Superior temporal gyrus (tissue), 1 donor: ENCODE measurements at regions not wholly inside any gene's neighbourhood (a gene's known extent, or its start where the extent isn't known, plus 50 kb on each side); places are given as distances from the start of the nearest gene placed in this dataset.

Source experiments
- DNase-seq: peaks from one replicate; pipeline ENCODE4 v3.0.0-alpha.2; 2016; ENCODE audit errors: extremely low spot score

DNA sequence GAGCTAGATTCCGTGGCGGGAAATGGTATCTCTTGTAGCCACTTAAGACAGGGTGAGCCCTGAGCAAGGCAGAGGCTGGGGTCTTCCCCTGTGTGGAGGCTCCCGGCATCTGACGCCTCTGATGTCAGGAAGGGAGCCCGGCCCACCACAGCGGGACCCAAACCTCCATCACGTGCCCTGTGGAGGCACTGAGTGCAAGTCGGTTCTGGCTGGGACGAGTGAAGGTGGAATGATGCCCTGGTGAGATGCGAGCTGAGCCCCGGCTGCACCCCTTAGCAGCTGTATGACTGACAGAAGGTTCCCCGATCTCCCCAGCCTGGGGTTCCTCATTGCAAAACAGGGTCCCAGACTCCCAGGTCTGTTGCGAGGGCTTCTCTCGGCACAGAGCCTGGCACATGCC lies 187.4 kb upstream of the TNRC6C start:
- no peak for DNase-seq

DNA sequence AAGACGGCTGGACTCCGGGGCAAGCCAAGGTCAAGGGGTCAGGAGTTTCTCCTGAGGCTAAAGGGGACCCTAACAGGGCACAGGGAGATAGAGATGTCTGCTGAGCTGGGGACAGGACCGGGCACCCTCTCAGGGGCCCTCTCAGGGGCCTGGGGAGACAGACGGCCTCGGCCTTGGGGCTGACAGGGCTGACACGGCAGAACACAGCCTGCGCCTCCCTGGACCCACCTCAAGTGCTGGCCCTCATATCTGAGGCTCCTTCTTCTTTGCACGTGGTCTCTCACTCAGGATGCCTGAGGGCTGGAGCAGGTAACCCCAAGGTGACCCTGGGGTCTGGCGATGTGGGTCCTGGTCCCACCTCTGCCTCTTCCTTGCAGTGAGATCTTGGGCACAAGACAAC lies 186.9 kb upstream of the TNRC6C start:
- DNase-seq: no peak

DNA sequence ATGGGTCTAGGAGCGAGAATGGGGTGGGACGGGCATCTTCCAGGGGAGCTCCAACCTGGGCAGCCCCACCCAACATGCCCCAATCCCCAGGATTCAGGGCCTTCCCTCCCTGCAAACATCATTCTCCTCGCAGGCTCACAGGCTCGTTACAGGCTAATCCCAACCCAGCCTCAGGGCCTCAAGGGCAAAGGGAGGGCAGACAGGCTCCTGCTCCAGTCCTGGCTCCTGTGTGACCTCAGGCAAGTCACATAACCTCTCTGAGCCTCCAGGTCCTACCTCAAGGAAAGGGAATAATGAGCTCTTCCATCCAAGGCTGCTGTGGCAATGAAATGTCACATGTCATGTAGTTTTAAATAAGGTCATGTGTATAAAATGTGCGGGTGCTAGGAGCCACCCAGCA lies 186.5 kb upstream of the TNRC6C start:
- no peak for DNase-seq

DNA sequence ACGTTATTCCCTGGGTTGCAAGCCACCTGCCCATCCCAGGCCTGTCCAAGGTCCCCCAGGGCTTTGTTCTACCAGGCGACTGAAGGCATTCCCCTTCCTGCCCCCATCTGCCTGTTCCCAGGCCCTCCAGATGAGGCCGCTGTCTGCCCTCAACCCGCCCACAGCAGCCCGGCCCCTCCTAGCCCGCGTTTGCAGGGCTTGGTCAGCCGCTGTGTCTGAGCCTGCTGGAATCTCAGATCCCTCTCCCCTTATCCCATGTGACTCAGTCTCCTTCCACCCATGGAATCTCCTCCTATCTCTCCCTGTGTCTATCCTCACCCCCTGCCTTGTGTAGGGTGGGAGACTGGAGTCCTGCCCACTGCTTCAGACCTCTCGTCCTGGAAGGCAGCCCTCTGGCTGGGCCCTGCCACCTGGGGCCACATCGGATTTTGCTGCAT lies 186.0 kb upstream of the TNRC6C start:
- no peak for DNase-seq

DNA sequence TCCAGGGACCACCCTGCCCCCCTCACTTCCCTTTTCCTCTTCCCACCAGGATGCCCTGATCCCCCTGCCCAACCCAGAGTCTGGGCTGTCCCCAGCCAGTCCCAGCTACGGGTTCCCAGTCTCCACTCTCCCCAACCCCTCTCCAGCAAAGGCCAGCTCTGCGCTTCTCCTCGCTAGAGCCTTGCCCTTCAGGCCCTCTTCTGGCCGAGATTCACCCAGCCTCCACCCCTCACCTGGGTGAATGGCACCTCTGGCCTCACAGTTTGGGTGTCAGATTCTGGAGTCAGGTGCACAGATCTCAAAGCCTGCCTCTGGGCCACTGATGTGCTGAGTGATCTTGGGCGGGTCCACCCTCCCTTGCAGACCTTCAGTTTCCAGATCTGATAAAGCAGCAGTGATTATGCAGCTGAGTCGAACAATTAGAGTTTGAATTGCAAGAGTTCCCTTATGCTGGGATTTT lies 185.6 kb upstream of the TNRC6C start:
- DNase-seq: no peak

DNA sequence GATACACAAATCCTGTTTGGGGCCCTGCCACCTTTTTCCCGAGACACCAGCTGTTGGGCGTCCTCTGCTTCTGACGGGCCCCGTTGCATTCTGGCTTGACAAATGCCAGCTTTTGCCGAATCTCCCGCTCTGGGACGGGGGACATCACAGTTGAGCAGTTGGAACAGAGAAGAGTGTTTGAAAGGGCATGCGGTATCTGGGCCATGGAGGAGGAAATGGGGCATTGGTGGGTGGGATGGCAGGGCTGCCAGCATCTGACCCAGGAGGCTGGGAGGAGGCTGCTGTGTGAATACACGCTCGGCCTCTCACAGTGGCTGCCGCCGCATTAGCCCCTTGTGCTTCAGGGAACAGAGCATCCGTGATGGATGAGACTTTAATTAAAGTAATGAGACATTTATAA lies 184.3 kb upstream of the TNRC6C start:
- DNase-seq: no peak

DNA sequence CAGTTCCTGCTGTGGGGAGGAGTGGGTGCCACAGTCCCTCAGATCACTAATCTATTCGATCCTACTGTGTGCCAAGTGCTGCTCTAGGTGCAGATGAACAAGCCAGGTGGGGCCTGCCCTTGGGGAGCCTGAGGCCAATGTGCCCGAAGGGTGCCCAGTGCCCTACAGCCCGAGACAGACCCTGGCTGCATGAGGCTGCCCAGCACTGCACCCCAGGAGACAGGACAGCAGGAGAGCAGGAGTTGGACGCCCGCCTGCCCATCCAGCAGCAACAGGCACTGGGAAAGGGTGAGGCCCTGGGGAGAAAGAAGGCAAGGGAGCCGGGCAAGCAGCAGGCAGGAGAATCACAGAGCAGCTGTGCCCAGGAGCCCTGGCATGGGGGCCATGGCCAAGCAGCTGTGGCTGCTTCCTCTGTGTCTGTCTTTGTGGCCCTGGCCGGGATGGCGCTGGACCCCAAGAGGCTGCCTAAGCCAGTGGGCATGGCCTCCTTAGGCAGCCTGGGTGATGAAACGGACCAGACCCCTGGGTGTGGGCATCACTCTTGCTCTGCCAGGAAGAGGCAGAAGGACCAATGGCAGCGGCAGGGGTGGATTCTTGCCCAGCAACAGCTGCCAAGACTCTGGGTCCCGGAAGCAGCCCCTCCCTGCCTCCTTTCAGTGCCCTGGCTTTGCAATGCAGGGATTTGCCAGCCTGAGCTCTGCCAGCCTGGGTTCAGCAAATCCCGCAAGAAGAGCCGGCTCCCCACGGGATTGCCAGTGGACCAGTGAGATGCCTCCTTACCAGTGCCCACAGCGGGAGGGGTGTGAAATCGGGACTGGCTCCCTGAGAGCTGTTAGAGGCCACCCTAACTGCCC lies 179.6 kb upstream of the TNRC6C start:
- DNase-seq: peak; percentile 90

DNA sequence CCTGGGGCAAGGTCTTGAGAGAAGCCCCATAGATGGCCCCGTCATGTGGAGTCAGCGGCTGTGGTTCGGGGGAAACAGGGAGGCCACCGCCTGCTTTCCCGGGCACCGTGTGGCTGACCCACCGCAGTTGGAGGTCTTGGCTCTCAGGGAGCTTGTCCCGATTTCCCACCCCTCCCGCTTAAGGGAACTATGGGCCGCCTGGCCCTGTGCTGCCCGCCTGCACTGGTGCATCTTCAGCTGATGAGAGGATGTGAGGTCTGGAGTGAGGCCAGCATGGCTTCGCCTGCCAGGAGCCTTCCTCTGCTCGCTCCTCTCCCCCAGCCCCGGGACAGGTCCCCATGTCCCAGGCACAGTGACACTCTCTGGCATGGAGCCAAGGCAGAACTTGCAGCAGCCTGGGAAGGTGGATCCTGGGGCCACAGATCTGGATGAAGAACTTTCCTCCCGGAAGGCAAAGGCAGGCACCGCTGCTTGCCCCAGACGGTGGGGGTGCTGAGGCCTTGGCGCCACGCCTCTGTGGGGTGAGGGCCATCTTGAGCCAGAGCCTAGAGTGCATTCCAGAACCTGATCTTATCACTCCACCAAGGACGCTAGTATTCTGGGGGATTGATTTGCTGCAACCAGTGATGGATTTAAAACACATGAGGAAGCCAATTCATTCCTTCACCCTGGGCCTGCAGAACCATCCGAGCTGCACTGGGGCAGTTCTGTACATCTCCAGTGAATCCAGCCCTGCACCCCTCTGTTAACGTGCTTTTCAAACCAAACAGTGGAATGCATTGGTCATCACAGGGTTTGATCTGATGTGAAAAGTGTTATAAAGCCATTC lies 178.6 kb upstream of the TNRC6C start:
- DNase-seq: no peak

DNA sequence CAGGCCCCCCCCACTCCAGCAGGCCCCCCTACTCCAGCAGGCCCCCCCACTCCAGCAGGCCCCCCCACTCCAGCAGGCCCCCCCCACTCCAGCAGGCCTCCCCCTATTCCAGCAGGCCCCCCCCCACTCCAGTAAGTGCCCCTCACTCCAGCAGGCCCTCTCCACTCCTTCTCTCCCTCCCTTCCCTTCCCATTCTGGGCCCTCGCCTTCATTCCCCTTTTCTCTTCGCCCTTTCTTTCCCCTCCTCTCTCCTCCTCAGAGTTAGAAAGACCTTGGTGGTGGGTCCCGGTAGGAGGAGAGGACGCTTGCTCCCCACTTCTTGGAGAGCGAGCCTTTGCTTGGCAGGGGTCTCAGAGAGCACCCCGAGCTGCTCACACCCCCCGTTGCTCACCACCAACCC lies 177.0 kb upstream of the TNRC6C start:
- DNase-seq: no peak

DNA sequence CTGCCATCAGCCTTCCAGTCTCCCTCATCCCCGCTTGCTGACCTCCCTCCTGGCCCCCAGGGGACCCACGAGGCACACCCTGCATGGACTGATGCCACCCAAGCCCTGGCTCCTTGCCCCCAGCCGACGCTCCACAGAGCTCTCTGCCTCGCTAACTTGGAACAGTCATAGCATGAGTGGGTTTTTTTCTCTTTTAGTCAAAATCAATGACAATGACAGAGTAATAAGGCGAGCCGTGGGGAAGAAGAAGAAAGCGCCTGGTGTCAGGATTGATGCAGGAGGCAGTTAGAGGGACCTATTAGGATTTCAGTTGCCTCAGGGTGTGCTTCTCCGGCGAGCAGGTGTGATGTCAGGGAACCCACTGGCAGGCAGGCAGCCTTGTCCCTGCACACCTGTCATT lies 176.3 kb upstream of the TNRC6C start:
- no peak for DNase-seq

DNA sequence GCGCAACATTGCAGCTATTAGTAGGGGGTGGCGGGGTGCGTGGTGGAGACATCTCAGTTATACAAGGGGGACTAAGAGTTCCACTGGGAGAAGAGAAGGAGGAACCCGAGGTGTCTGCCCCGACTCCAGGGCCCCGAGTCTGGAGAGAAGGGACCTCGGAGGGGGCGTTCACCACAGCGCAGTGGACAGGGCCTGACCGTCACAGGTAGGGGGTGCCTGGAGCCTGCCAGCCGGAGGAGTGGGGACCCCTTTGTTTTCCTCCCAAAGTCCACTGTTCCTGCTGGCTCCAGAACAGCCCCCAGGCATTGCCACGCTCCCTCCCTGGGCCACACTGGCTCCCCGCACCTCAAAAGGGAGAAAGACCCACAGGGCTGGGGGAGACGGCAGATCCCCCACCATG lies 175.9 kb upstream of the TNRC6C start:
- DNase-seq: no peak

DNA sequence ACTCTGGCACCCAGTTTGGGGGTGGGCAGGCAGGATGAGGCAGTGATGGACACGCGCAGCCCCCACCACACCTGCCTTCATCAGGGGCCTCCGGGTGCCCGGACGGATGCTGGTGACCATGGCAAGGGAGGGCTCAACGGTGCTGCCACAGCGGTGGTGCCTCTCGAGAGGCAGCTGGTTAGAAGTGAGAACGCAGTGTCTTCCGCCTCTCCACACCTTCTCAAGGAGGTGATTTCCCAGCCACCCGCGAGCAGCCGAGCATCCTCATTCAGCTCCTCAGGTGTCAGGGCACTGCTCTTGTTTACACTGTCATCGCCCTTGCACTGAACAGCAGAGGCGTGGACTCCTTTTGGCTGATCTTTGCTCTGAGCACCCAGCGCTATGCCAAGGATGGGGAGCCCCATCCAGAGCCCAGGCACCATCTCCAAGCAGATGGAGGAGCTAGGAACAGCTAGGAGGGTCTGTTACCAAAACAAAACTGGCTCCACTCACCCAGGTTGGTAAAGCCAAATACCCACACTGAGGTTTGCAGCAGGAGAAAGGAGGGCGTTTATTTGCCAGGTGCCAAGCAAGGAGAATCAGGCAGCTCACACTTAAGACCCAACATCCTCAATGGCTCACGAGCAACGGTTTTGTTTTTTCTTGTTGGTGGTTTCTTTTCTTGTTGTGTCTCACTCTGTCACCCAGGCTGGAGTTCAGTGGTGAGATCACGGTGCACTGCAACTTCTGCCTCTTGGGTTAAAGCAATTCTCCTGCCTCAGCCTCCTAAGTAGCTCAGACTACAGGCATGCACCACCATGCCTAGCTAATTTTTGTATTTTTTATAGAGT lies 174.3 kb upstream of the TNRC6C start:
- no peak for DNase-seq

DNA sequence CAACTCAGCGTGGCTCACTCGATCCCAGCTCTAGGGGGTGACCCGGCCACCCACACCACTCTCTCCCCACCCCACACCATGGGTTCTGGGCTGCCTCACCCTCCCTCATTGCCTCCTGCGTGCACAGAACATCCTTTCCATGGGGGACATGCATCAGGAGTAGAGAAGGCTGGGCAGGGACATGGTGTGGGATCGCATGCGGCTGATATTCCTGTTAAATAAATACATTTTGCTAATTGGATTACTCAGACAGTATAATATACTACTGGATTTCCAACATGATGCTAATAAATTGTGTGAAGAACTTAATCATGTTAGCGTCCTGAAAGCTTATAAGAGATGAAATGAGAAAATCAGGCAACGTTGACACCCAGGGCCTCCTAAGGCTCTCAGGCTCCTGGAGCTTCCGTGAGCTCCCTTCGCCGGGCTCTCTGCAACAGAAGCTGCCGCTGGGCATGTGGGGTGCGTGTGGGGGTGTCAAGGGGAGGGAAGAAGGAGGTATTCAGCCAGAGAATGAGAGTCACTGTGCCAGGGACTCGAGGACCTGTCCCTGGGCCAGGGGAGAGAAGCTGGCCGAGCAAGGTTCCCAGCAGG lies 173.1 kb upstream of the TNRC6C start:
- no peak for DNase-seq

DNA sequence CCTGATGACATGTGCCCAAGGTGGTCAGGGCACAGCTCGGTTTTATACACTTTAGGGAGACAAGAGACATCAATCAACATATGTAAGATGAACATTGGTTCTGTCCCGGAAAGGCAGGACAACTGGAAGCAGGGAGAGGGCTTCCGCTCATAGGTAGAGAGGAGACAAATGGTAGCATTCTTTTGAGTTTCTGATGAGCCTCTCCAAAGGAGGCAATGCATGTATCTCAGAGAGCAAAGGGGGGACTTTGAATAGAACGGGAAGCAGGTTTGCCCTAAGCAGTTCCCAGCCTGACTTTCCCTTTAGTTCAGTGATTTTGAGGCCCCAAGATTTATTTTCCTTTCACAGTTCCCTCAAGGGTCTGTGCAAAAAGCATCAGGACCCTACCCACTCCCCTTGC lies 172.4 kb upstream of the TNRC6C start:
- no peak for DNase-seq

DNA sequence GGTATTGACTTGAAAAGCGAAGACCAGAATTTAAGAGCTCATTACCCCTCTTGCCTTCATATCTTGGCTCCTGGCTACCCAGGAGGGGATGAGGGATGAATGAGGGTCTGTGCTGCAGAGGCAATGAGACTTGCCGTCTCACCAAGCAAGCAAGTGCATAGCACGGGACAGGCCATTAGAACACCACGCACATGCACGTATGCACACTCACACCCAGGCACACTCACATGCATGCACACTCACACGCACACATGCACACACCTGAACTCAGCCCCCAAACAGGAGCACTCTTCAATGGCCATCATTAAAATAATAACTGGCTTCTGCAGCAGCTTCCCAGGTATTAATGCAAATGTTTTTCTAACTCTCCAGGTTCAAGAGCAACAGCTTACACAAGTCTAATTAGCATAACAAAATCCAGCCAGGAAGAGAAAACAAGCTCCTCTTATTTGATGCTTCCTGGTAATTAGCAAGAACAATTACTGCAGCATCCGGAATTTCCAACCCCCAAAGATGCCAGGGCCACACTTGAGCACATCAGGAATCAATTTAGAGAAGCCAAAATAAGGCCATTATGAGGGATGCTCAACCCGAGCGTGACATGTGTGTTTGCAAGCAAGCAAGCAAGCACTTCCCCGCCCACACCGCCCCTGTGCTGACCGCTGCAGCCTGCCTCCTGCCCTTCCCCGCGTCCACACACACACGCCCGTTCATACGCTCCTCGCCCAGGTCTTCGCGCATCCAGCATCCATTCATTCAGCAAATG lies 171.6 kb upstream of the TNRC6C start:
- no peak for DNase-seq

DNA sequence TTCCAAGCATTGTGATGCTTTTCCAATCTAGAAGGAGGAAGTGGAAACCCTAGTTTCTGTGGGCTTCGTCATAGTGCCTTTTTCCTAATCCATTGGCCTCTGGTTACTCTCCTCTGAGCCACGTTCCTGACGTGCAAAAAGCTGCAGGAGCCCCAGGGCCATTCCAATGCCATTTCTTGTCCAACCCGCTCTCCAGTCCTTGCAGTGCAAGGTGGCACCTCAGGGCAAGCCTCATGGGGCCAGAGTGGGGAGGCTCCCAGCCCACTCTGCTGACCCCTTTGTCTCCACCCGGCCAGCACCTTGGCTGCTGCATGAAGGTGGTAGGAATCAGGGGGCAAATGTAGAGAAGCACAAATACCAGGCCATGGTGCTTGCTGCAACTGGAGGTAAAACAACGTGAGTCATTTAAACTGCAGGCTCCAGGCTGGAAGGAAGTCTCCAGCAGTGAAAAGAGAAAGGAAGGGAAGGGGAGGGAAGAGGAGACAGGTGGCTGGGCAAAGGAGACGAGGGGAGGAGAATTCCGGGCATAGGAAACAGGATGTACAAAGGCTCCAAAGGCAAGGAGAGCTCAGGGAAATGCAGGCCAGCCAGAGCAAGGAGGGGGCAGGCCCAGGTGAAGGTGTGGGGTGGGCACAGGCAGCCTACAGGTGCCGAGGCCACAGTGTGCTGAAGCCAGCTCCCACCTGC lies 168.2 kb upstream of the TNRC6C start:
- DNase-seq: no peak

DNA sequence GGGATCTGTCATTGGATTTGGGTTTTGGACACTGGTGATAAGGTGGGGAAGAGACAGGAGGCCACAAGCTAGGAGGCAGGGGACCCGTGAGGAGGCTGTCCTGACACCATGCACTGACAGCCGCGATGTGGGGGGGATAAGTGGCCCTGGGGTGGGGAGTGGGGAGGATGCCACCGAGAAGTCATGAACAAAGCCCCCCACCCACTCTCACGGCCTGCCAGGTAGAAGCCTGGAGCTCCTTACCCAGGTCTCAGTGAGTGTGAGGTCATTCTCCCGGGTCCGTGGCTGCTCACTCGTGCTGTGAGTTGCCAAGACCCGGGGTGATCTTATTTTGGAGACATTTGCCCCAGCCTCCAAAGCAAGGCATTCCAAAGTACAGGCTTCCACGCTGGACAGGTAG lies 165.9 kb upstream of the TNRC6C start:
- no peak for DNase-seq

DNA sequence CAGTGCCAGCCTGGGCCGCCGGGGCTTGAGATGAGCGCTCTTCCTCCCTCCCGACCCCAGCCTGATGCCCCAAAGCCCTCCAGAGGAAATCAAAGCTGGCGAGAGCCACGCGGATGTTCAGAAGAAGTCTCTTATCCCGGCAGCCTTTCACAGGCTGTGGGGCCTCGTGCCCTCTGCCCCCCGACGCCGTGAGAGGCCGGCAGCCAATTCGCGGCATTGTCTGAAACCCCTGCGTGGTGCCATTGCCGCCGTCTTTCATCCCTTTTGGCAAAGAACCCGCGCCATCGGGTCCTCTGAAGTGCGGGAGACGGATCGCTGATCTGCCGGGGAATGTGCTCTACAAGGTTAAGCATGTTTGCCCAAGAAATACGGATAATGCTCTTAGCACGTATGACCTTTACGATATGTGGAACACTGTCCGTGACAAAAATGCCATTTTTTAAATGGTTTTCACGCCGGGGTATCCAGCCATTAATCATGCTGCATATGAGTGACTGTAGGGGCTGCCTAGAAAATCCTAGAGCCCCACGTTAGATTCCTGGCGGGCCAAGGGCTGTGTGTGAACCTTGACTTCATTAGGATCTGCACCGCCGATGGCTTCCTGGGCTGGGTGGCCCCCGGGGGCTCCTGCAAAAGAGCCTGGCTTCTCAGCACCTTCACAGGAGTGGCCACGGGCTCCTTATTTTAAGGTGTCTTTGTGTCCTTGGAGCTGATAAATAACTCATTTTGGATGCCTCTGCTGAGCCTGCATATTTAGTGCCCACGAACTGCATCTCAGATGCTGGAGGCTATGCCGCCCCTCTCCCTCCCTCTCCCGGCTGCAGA lies 165.1 kb upstream of the TNRC6C start:
- no peak for DNase-seq

DNA sequence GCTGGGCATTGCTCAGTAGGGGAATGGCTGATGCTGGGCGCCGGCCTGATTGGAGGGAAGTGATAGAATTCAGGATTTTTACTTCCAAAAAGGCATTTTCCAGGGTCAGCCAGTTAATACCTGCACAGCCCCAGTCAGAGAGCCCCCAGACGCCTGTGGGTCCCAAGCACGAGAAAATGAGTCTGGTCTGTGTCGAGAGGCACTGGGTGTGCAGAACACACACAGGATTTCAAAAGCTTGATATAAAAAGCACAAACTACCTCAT lies 164.6 kb upstream of the TNRC6C start:
- DNase-seq: no peak

DNA sequence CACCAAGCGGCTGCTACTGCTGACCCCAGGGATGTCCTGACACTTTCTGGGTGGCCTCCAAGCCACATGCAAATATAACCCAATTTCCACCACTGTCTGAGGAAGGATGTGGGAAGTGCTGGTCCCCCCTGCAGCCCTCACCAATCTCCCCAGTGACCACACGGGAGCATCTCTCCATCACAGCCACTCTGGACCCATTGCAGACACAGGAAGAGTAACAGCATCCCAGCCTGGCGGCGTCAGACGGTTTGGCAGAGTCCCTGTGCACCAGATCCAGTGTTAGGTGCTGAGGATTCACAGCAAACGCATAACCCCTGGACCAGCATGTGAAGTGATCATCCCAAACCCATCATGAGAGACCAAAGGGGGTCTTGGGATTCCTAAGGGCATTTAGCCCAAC lies 163.7 kb upstream of the TNRC6C start:
- DNase-seq: no peak
